HCT116 (cell line): ENCODE measurements at regions not wholly inside any gene's neighbourhood (a gene's known extent, or its start where the extent isn't known, plus 50 kb on each side); places are given as distances from the start of the nearest gene placed in this dataset.

Experiments used
- ATAC-seq: fragments of 200-7000 bp; cut with Tn5 transposase; 2 replicates; pipeline ENCODE4 v1.9.1; 2020; ENCODE audit warnings: mild to moderate bottlenecking, moderate library complexity
- BruUV-seq: library from RNA; stranded (reverse); fragments of 400-500 nt; replicated peaks from 2 replicates; lab custom pipeline; 2021; lab: Mats Ljungman, UMichigan
- CTCF ChIA-PET: fragments of 300-600 bp; sonication (Branson Sonifier 250); formaldehyde crosslinking; loops from one replicate; lab custom pipeline; 2021; ENCODE audit warnings: antibody characterized with exemption; lab: Charles Lee
- POLR2A ChIA-PET: fragments of 300-600, 350-600 bp; sonication (Branson Sonifier 250); formaldehyde crosslinking; loops from one replicate; lab custom pipeline; 2021; ENCODE audit warnings: antibody characterized with exemption; lab: Charles Lee
- RAD21 ChIA-PET, 2 experiments: fragments of 300-600 bp; sonication (Branson Sonifier 250); formaldehyde crosslinking; loops; one replicate each; lab custom pipeline; 2023; ENCODE audit warnings: low total read pairs in 2 of 2; ENCODE audit not compliant: uncharacterized antibody in 2 of 2, unreplicated experiment in 2 of 2, low non-redundant PET in 1 of 2; lab: Charles Lee
- DNase-seq: peaks from one replicate; pipeline ENCODE4 v3.0.0-alpha.2; 2010; ENCODE audit warnings: low read depth, low spot score
- H2AFZ ChIP-seq: fragments of 200-600 bp; shearing (Covaris generic), sonication (generic); 2 replicates; pipeline ENCODE4 v1.6.1; 2017; ENCODE audit warnings: low read depth, mixed run types, mixed read lengths, antibody characterized with exemption, low read length; ENCODE audit not compliant: poor library complexity, severe bottlenecking
- H3K27ac ChIP-seq: 2 replicates; pipeline ENCODE4 v1.5.1; 2012; ENCODE audit warnings: low read depth, low read length
- H3K27me3 ChIP-seq: fragments of 200-600 bp; sonication (generic); 2 replicates; pipeline ENCODE4 v1.6.1; 2016; ENCODE audit warnings: mixed run types, low read length, mixed read lengths; ENCODE audit not compliant: insufficient read depth
- H3K36me3 ChIP-seq, 2 experiments: fragments of 200-500 bp in 1 of 2; fragments of 200-600 bp in 1 of 2; sonication (Bioruptor generic) in 1 of 2; sonication (generic) in 1 of 2; 2 replicates each; pipeline versions ENCODE4 v1.5.1 to v1.6.1; 2014 to 2016; ENCODE audit warnings: low read length in 2 of 2, inconsistent platforms in 1 of 2, mixed read lengths in 1 of 2, mixed run types in 1 of 2; ENCODE audit not compliant: insufficient read depth in 2 of 2, control insufficient read depth in 1 of 2
- H3K4me1 ChIP-seq, 2 experiments: fragments of 200-600 bp in 1 of 2; sonication (generic) in 1 of 2; 2 replicates each; pipeline versions ENCODE4 v1.5.1 to v1.6.1; 2012 to 2017; ENCODE audit warnings: low read length in 2 of 2, inconsistent platforms in 1 of 2, mild to moderate bottlenecking in 1 of 2, mixed read lengths in 1 of 2, mixed run types in 1 of 2, moderate library complexity in 1 of 2; ENCODE audit not compliant: insufficient read depth in 2 of 2, control insufficient read depth in 1 of 2
- H3K4me2 ChIP-seq: fragments of 200-600 bp; sonication (generic); 2 replicates; pipeline ENCODE4 v1.6.1; 2017; ENCODE audit warnings: mixed run types, low read length, mixed read lengths
- H3K4me3 ChIP-seq, 2 experiments: fragments of 200-600 bp in 1 of 2; sonication (generic) in 1 of 2; replicated peaks in 1 of 2; 2 replicates each; pipeline ENCODE4 v1.5.1; 2011 to 2016; ENCODE audit warnings: low read length in 2 of 2, control low read depth in 1 of 2, low read depth in 1 of 2, mild to moderate bottlenecking in 1 of 2, mixed read lengths in 1 of 2, mixed run types in 1 of 2
- H3K79me2 ChIP-seq: fragments of 200-600 bp; sonication (generic); 2 replicates; pipeline ENCODE4 v1.6.1; 2017; ENCODE audit warnings: mild to moderate bottlenecking, mixed run types, low read length, moderate library complexity, mixed read lengths; ENCODE audit not compliant: insufficient read depth
- H3K9ac ChIP-seq: fragments of 200-600 bp; sonication (generic); 2 replicates; pipeline ENCODE4 v1.6.1; 2016; ENCODE audit warnings: low read length, mixed read lengths
- H3K9me2 ChIP-seq: fragments of 200-600 bp; sonication (generic), shearing (Covaris generic); 2 replicates; pipeline ENCODE4 v1.6.1; 2017; ENCODE audit warnings: mixed run types, mild to moderate bottlenecking, moderate library complexity; ENCODE audit not compliant: insufficient read depth
- H3K9me3 ChIP-seq, 2 experiments: fragments of 200-500 bp in 1 of 2; fragments of 200-600 bp in 1 of 2; sonication (Bioruptor generic) in 1 of 2; sonication (generic) in 1 of 2; 2 replicates each; pipeline ENCODE4 v1.6.1; 2014 to 2017; ENCODE audit warnings: low read length in 2 of 2, mixed read lengths in 2 of 2, inconsistent platforms in 1 of 2, low read depth in 1 of 2, mild to moderate bottlenecking in 1 of 2, mixed run types in 1 of 2, moderate library complexity in 1 of 2; ENCODE audit not compliant: control insufficient read depth in 1 of 2, insufficient read depth in 1 of 2
- H4K20me1 ChIP-seq: fragments of 200-600 bp; sonication (generic), shearing (Covaris generic); 2 replicates; pipeline ENCODE4 v1.6.1; 2017; ENCODE audit warnings: mixed run types, mild to moderate bottlenecking, moderate library complexity; ENCODE audit not compliant: insufficient read depth
- ATF3 ChIP-seq: IDR thresholded peaks from 2 replicates; pipeline ENCODE4 v1.6.1; 2012
- CEBPB ChIP-seq: IDR thresholded peaks from 2 replicates; pipeline ENCODE4 v1.6.1; 2012; ENCODE audit warnings: low read depth
- CTCF ChIP-seq, 3 experiments: fragments of 200-600 bp in 1 of 3; sonication (generic) in 1 of 3; IDR thresholded peaks in 2 of 3; conservative IDR thresholded peaks in 1 of 3; 2 replicates each; pipeline ENCODE4 v1.5.1; 2012 to 2017; ENCODE audit warnings: low read depth in 2 of 3, low read length in 2 of 3, antibody characterized with exemption in 1 of 3, borderline replicate concordance in 1 of 3, control low read depth in 1 of 3, mild to moderate bottlenecking in 1 of 3, mixed read lengths in 1 of 3, mixed run types in 1 of 3, moderate library complexity in 1 of 3; ENCODE audit not compliant: insufficient read depth in 1 of 3
- EZH2 ChIP-seq: fragments of 200-600 bp; sonication (generic); IDR thresholded peaks from 2 replicates; pipeline ENCODE4 v1.6.1; 2017; ENCODE audit warnings: antibody characterized with exemption, mixed run types
- EZH2phosphoT487 ChIP-seq: fragments of 200-600 bp; IDR thresholded peaks from 2 replicates; pipeline ENCODE4 v1.6.1; 2018; ENCODE audit warnings: antibody characterized with exemption, borderline replicate concordance
- FOSL1 ChIP-seq: IDR thresholded peaks from 2 replicates; pipeline ENCODE4 v1.6.1; 2012; ENCODE audit warnings: low read depth
- JUND ChIP-seq: IDR thresholded peaks from 2 replicates; pipeline ENCODE4 v1.6.1; 2012
- MAX ChIP-seq: IDR thresholded peaks from 2 replicates; pipeline ENCODE4 v1.6.1; 2012
- POLR2A ChIP-seq: IDR thresholded peaks from 2 replicates; pipeline ENCODE4 v1.7.0; 2011; ENCODE audit warnings: borderline replicate concordance; ENCODE audit not compliant: insufficient read depth, insufficient read length; ENCODE audit errors: extremely low read depth
- RAD21 ChIP-seq: IDR thresholded peaks from 2 replicates; pipeline ENCODE4 v1.6.1; 2012; ENCODE audit warnings: low read depth, mild to moderate bottlenecking
- SP1 ChIP-seq: IDR thresholded peaks from 2 replicates; pipeline ENCODE4 v1.6.1; 2012; ENCODE audit warnings: low read depth
- SRF ChIP-seq: IDR thresholded peaks from 2 replicates; pipeline ENCODE4 v1.6.1; 2012; ENCODE audit warnings: low read depth
- ZBTB33 ChIP-seq: IDR thresholded peaks from 2 replicates; pipeline ENCODE4 v1.6.1; 2011; ENCODE audit warnings: mild to moderate bottlenecking, low read length, moderate library complexity; ENCODE audit not compliant: insufficient replicate concordance; ENCODE audit errors: extremely low read depth
- ZNF274 ChIP-seq: fragments of 200-500 bp; sonication (Bioruptor generic); IDR thresholded peaks from 2 replicates; pipeline ENCODE4 v1.6.1; 2014; ENCODE audit warnings: mild to moderate bottlenecking, low read depth, low read length, inconsistent platforms
- intact Hi-C: fragments of 100-400 bp; cut with micrococcal nuclease; formaldehyde crosslinking; loops from 2 replicates; pipeline ENCODE4 v1.10.0; 2022

- Histone ChIP-seq H3K79me2 (no peaks in the 10 kb centered on the region), H3K9me2 (no peaks in the 10 kb centered on the region), H3K27me3 (no peaks in the 10 kb centered on the region), H3K27ac (no peak overlapping the region), H3K4me2 (no peak overlapping the region), H3K9ac (no peak overlapping the region), H4K20me1 (no peaks in the 10 kb centered on the region), H3K4me3 (no peak overlapping the region), H3K4me1 (no peaks in the 10 kb centered on the region), H3K36me3 (no peaks in the 10 kb centered on the region), H3K9me3 (peaks cover 6 to 23% of the 10 kb centered on the region in 2 experiments; a peak in 3 of 4 replicates), H2AFZ (no peak overlapping the region)
- ChIA-PET POLR2A (no interaction called here), CTCF (no interaction called here), RAD21 (no interaction called here)
- no TSS peak for BruUV-seq
- DNase-seq (no peak), ATAC-seq (no peak)
- TF ChIP-seq FOSL1, result no peak
- TF ChIP-seq ATF3, result no peak
- TF ChIP-seq CEBPB, result no peak
- TF ChIP-seq SP1, result no peak
- TF ChIP-seq ZNF274, result no peak
- TF ChIP-seq SRF, result no peak
- TF ChIP-seq ZBTB33, result no peak
- TF ChIP-seq JUND, result no peak
- intact Hi-C loops, result no loop called here
Observed at GRCh38 chr5:15353086-15353645, 146.8 kb upstream of the FBXL7 start.

GRCh38 chr5:15350614-15351013, 149.4 kb upstream of the FBXL7 start:
- no peaks in the 10 kb centered on the region for H3K36me3 ChIP-seq
- intact Hi-C loops, result no loop called here
- H3K4me1 ChIP-seq, result no peaks in the 10 kb centered on the region
- ATAC-seq, result no peak
- peaks cover 6 to 21% of the 10 kb centered on the region in 2 experiments; a peak in 3 of 4 replicates for H3K9me3 ChIP-seq
- BruUV-seq, result no TSS peak
- H3K79me2 ChIP-seq, result no peaks in the 10 kb centered on the region
- ChIA-PET POLR2A (no interaction called here), RAD21 (no interaction called here), CTCF (no interaction called here)
- H4K20me1 ChIP-seq, result no peaks in the 10 kb centered on the region
- no peak overlapping the region for H3K4me3 ChIP-seq
- H3K9ac ChIP-seq, result no peak overlapping the region
- no peak overlapping the region for H3K4me2 ChIP-seq
- no peaks in the 10 kb centered on the region for H3K27me3 ChIP-seq
- no peak overlapping the region for H3K27ac ChIP-seq
- DNase-seq, result no peak
- no peaks in the 10 kb centered on the region for H3K9me2 ChIP-seq
- no peak overlapping the region for H2AFZ ChIP-seq
- TF ChIP-seq CEBPB, result no peak
- TF ChIP-seq ZNF274, result no peak
- no peak for TF ChIP-seq RAD21
- no peak for TF ChIP-seq SP1
- TF ChIP-seq POLR2A, result no peak
- no peak for TF ChIP-seq EZH2phosphoT487
- TF ChIP-seq CTCF (IDR thresholded peaks at IDR 0.05 in 2 of 3, conservative IDR thresholded peaks at IDR 0.05 in 1 of 3; ENCODE audit: borderline replicate concordance in 1 of 3, insufficient read depth in 1 of 3, low read depth in 2 of 3, low read length in 2 of 3), result no peak
- no peak for TF ChIP-seq EZH2
- no peak for TF ChIP-seq MAX
- no peak for TF ChIP-seq ZBTB33
- no peak for TF ChIP-seq JUND
